ENCODE measurements at regions not wholly inside any gene's neighbourhood (a gene's known extent, or its start where the extent isn't known, plus 50 kb on each side); places are given as distances from the start of the nearest gene placed in this dataset.

DNA sequence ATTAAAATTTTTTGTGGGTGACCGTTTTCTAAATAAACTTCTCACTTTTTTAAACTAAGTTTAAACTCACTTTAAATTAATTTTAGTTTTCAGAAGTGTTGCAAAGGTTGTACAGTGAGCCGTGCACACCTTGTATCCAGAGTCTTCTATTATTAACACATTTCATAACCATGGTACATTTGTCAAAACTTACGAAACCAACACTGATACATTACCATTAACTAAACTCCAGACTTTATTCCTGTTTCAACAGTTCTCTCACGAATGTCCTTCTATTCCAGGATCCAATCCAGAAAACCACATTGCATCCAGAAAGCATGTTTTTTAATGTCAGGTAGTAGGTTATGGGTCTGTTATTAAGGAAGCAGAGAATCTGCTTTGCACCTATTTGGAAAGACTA is 319.9 kb downstream of the CBLN4 start:
- Mint-ChIP-seq H3K4me3 (no peak overlapping the region), H3K27me3 (no peaks in the 10 kb centered on the region), H3K9me3 (peaks cover 0 to 14% (median 6%) of the 10 kb centered on the region in 7 donors), H3K27ac (no peak overlapping the region), H3K36me3 (no peaks in the 10 kb centered on the region), H3K4me1 (no peaks in the 10 kb centered on the region)
- Histone ChIP-seq H3K4me1 (ENCODE audit: control insufficient read depth, insufficient read depth, low read length, poor library complexity, severe bottlenecking) (no peaks in the 10 kb centered on the region), H3K9me3 (ENCODE audit: control insufficient read depth in 2 of 2, low read length in 2 of 2) (peaks cover 0 to 3% of the 10 kb centered on the region in 2 experiments), H3K27ac (ENCODE audit: insufficient read depth, low read length, poor library complexity, severe bottlenecking) (no peak overlapping the region), H3K36me3 (ENCODE audit: control insufficient read depth, insufficient read depth, low read length) (no peaks in the 10 kb centered on the region), H3K27me3 (ENCODE audit: control insufficient read depth, insufficient read depth, low read length) (no peaks in the 10 kb centered on the region), H3K4me3 (ENCODE audit: low read depth, low read length) (no peak overlapping the region)
- DNase-seq (no peak), ATAC-seq (ENCODE audit: low read depth in 2 of 2) (no peak)

DNA sequence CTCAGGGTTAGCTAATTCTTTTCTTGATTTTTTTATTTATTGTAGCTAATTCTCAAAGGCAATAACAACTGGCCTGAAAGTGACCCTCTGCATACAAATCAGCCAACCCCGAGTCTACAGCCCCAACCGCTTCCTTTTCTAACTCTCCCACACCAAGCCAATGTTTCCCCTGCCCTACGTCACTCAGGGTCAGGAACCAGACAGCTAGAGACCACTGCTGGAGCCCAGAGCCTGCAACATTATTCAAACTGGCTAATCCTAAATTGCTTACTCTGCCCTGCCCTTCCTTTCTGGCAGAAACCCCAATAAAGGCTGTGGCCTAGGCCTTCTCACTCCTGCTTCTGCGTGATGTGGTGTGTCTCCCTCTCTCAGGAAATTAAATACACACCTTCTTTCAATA is 320.7 kb downstream of the CBLN4 start:
- Mint-ChIP-seq H3K4me1 (no peaks in the 10 kb centered on the region), H3K27ac (no peak overlapping the region), H3K9me3 (peaks cover 0 to 10% (median 6%) of the 10 kb centered on the region in 7 donors), H3K36me3 (no peaks in the 10 kb centered on the region), H3K27me3 (no peaks in the 10 kb centered on the region), H3K4me3 (no peak overlapping the region)
- Histone ChIP-seq H3K4me3 (ENCODE audit: low read depth, low read length) (no peak overlapping the region), H3K9me3 (ENCODE audit: control insufficient read depth in 2 of 2, low read length in 2 of 2) (peaks cover 0 to 3% of the 10 kb centered on the region in 2 experiments), H3K27me3 (ENCODE audit: control insufficient read depth, insufficient read depth, low read length) (no peaks in the 10 kb centered on the region), H3K4me1 (ENCODE audit: control insufficient read depth, insufficient read depth, low read length, poor library complexity, severe bottlenecking) (no peaks in the 10 kb centered on the region), H3K27ac (ENCODE audit: insufficient read depth, low read length, poor library complexity, severe bottlenecking) (no peak overlapping the region), H3K36me3 (ENCODE audit: control insufficient read depth, insufficient read depth, low read length) (no peaks in the 10 kb centered on the region)
- DNase-seq (no peak), ATAC-seq (ENCODE audit: low read depth in 2 of 2) (no peak)

- H3K4me3 ChIP-seq (ENCODE audit: low read depth, low read length) = no peak overlapping the region
- no peaks in the 10 kb centered on the region for H3K27me3 ChIP-seq (ENCODE audit: control insufficient read depth, insufficient read depth, low read length)
- no peak overlapping the region for H3K27ac Mint-ChIP-seq
- no peaks in the 10 kb centered on the region for H3K9me3 ChIP-seq (ENCODE audit: control insufficient read depth in 2 of 2, low read length in 2 of 2)
- H3K4me3 Mint-ChIP-seq = no peak overlapping the region
- H3K36me3 Mint-ChIP-seq = no peaks in the 10 kb centered on the region
- no peak for ATAC-seq (ENCODE audit: low read depth in 2 of 2)
- H3K27ac ChIP-seq (ENCODE audit: insufficient read depth, low read length, poor library complexity, severe bottlenecking) = no peak overlapping the region
- no peaks in the 10 kb centered on the region for H3K36me3 ChIP-seq (ENCODE audit: control insufficient read depth, insufficient read depth, low read length)
- peaks cover 0 to 9% (median 4%) of the 10 kb centered on the region in 7 donors for H3K9me3 Mint-ChIP-seq
- H3K27me3 Mint-ChIP-seq = no peaks in the 10 kb centered on the region
- H3K4me1 Mint-ChIP-seq = no peaks in the 10 kb centered on the region
- DNase-seq = no peak
- H3K4me1 ChIP-seq (ENCODE audit: control insufficient read depth, insufficient read depth, low read length, poor library complexity, severe bottlenecking) = no peaks in the 10 kb centered on the region
Observed at GRCh38 chr20:55678970-55679667, 326.2 kb downstream of the CBLN4 start.

- Histone ChIP-seq H3K27ac (ENCODE audit: insufficient read depth, low read length, poor library complexity, severe bottlenecking) (no peak overlapping the region), H3K9me3 (ENCODE audit: control insufficient read depth in 2 of 2, low read length in 2 of 2) (no peaks in the 10 kb centered on the region), H3K4me3 (ENCODE audit: low read depth, low read length) (no peak overlapping the region), H3K36me3 (ENCODE audit: control insufficient read depth, insufficient read depth, low read length) (no peaks in the 10 kb centered on the region), H3K27me3 (ENCODE audit: control insufficient read depth, insufficient read depth, low read length) (no peaks in the 10 kb centered on the region), H3K4me1 (ENCODE audit: control insufficient read depth, insufficient read depth, low read length, poor library complexity, severe bottlenecking) (no peaks in the 10 kb centered on the region)
- Mint-ChIP-seq H3K27me3 (no peaks in the 10 kb centered on the region), H3K9me3 (peaks cover 0 to 10% (median 3%) of the 10 kb centered on the region in 7 donors), H3K4me3 (no peak overlapping the region), H3K27ac (no peak overlapping the region), H3K36me3 (no peaks in the 10 kb centered on the region), H3K4me1 (no peaks in the 10 kb centered on the region)
- no peak for DNase-seq
- no peak for ATAC-seq (ENCODE audit: low read depth in 2 of 2)
Observed at GRCh38 chr20:55678126-55678525, 327.2 kb downstream of the CBLN4 start.

DNA sequence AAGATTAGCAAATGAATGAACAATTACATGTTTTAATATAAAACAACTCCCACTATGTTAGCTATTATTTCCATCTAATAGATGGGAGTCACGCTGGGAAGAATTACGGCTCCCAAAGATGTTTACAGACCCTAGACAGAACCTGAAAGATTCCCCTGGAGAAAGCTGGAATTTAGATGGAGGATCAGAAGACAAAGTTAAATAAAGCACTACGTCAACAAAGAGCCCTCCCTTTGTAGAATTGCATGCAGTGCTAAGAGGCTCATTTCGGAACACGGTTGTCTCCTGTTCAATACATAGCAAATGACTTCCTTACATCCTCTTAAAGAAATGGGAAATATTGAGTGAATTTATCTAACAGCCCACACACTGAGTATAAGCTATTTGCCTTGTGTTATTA is 328.3 kb downstream of the CBLN4 start:
- Mint-ChIP-seq H3K4me3 (no peak overlapping the region), H3K9me3 (peaks cover 0 to 6% (median 6%) of the 10 kb centered on the region in 7 donors)
- no peaks in the 10 kb centered on the region for H3K4me1 ChIP-seq (ENCODE audit: control insufficient read depth, insufficient read depth, low read length, poor library complexity, severe bottlenecking)

GRCh38 chr20:55676097-55676496 is 329.2 kb downstream of the CBLN4 start:
- H3K27me3 Mint-ChIP-seq = no peaks in the 10 kb centered on the region
- H3K27ac Mint-ChIP-seq = no peak overlapping the region
- no peaks in the 10 kb centered on the region for H3K27me3 ChIP-seq (ENCODE audit: control insufficient read depth, insufficient read depth, low read length)
- no peaks in the 10 kb centered on the region for H3K4me1 Mint-ChIP-seq
- H3K4me3 ChIP-seq (ENCODE audit: low read depth, low read length) = no peak overlapping the region
- peaks cover 0 to 7% (median 4%) of the 10 kb centered on the region in 7 donors for H3K9me3 Mint-ChIP-seq
- no peaks in the 10 kb centered on the region for H3K9me3 ChIP-seq (ENCODE audit: control insufficient read depth in 2 of 2, low read length in 2 of 2)
- no peaks in the 10 kb centered on the region for H3K36me3 Mint-ChIP-seq
- H3K4me1 ChIP-seq (ENCODE audit: control insufficient read depth, insufficient read depth, low read length, poor library complexity, severe bottlenecking) = no peaks in the 10 kb centered on the region
- ATAC-seq (ENCODE audit: low read depth in 2 of 2) (no peak), DNase-seq (no peak)
- no peaks in the 10 kb centered on the region for H3K36me3 ChIP-seq (ENCODE audit: control insufficient read depth, insufficient read depth, low read length)
- no peak overlapping the region for H3K27ac ChIP-seq (ENCODE audit: insufficient read depth, low read length, poor library complexity, severe bottlenecking)
- H3K4me3 Mint-ChIP-seq = no peak overlapping the region

More for the DNA sequence above, 328.3 kb downstream of the CBLN4 start:
- H3K4me1 Mint-ChIP-seq = no peaks in the 10 kb centered on the region
- H3K27ac Mint-ChIP-seq = no peak overlapping the region
- Histone ChIP-seq H3K27me3 (ENCODE audit: control insufficient read depth, insufficient read depth, low read length) (no peaks in the 10 kb centered on the region), H3K36me3 (ENCODE audit: control insufficient read depth, insufficient read depth, low read length) (no peaks in the 10 kb centered on the region), H3K27ac (ENCODE audit: insufficient read depth, low read length, poor library complexity, severe bottlenecking) (no peak overlapping the region), H3K4me3 (ENCODE audit: low read depth, low read length) (no peak overlapping the region), H3K9me3 (ENCODE audit: control insufficient read depth in 2 of 2, low read length in 2 of 2) (no peaks in the 10 kb centered on the region)
- ATAC-seq (ENCODE audit: low read depth in 2 of 2) (no peak), DNase-seq (no peak)
- no peaks in the 10 kb centered on the region for H3K27me3 Mint-ChIP-seq
- no peaks in the 10 kb centered on the region for H3K36me3 Mint-ChIP-seq

DNA sequence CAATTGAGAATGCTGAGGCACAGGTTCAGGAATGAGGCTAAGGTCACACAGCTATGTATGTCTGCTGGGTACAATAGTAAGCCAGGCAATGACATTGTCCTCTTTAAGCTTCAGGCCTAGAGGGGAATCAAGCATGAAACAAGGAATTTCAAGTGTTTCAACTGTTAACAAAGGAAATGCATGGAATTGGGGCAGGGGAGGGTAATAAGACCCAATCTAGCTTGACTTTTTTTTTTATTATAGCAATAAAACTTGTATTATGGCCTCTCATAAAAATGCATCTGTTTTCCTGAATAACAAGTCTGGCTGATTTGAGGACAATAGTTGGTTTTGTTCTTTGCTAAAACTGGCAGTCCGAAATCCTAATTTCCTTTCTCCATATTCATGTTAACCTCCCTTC is 336.7 kb downstream of the CBLN4 start:
- H3K4me1 ChIP-seq (ENCODE audit: control insufficient read depth, insufficient read depth, low read length, poor library complexity, severe bottlenecking) = no peaks in the 10 kb centered on the region
- Mint-ChIP-seq H3K27me3 (no peaks in the 10 kb centered on the region), H3K36me3 (no peaks in the 10 kb centered on the region), H3K4me1 (no peaks in the 10 kb centered on the region), H3K9me3 (peaks cover 0 to 11% (median 4%) of the 10 kb centered on the region in 7 donors), H3K27ac (no peak overlapping the region), H3K4me3 (no peak overlapping the region)
- H3K4me3 ChIP-seq (ENCODE audit: low read depth, low read length) = no peak overlapping the region
- no peak overlapping the region for H3K27ac ChIP-seq (ENCODE audit: insufficient read depth, low read length, poor library complexity, severe bottlenecking)
- H3K36me3 ChIP-seq (ENCODE audit: control insufficient read depth, insufficient read depth, low read length) = no peaks in the 10 kb centered on the region
- no peak for DNase-seq
- H3K9me3 ChIP-seq (ENCODE audit: control insufficient read depth in 2 of 2, low read length in 2 of 2) = peaks cover 0 to 2% of the 10 kb centered on the region in 2 experiments
- H3K27me3 ChIP-seq (ENCODE audit: control insufficient read depth, insufficient read depth, low read length) = no peaks in the 10 kb centered on the region
- no peak for ATAC-seq (ENCODE audit: low read depth in 2 of 2)

- Mint-ChIP-seq H3K36me3 (no peaks in the 10 kb centered on the region), H3K4me3 (no peak overlapping the region), H3K9me3 (peaks cover 0 to 11% (median 4%) of the 10 kb centered on the region in 7 donors), H3K27ac (no peak overlapping the region), H3K4me1 (no peaks in the 10 kb centered on the region), H3K27me3 (no peaks in the 10 kb centered on the region)
- Histone ChIP-seq H3K4me3 (ENCODE audit: low read depth, low read length) (no peak overlapping the region), H3K27ac (ENCODE audit: insufficient read depth, low read length, poor library complexity, severe bottlenecking) (no peak overlapping the region), H3K9me3 (ENCODE audit: control insufficient read depth in 2 of 2, low read length in 2 of 2) (peaks cover 0 to 2% of the 10 kb centered on the region in 2 experiments), H3K27me3 (ENCODE audit: control insufficient read depth, insufficient read depth, low read length) (no peaks in the 10 kb centered on the region), H3K4me1 (ENCODE audit: control insufficient read depth, insufficient read depth, low read length, poor library complexity, severe bottlenecking) (no peaks in the 10 kb centered on the region), H3K36me3 (ENCODE audit: control insufficient read depth, insufficient read depth, low read length) (no peaks in the 10 kb centered on the region)
- DNase-seq = no peak
- ATAC-seq (ENCODE audit: low read depth in 2 of 2) = no peak
Observed at GRCh38 chr20:55667955-55668354, 337.4 kb downstream of the CBLN4 start.

Measured in CD4-positive, CD25-positive, alpha-beta regulatory T cell (primary cell).